A549 (cell line): ENCODE measurements at regions not wholly inside any gene's neighbourhood (a gene's known extent, or its start where the extent isn't known, plus 50 kb on each side); places are given as distances from the start of the nearest gene placed in this dataset.

ENCODE experiments used
- ATAC-seq, 2 experiments: fragments of 200-7000 bp in 1 of 2; fragments of >200 bp in 1 of 2; cut with Nextera tagmentation in 1 of 2; cut with Tn5 transposase in 1 of 2; 3 replicates each; pipeline versions ENCODE4 v1.8.0 to v1.9.1; 2018 to 2020; ENCODE audit warnings: mild to moderate bottlenecking in 1 of 2, moderate library complexity in 1 of 2
- CTCF ChIA-PET: fragments of 300-600 bp; sonication (Branson Sonifier 250); formaldehyde crosslinking; extraction: SDS; loops from one replicate; lab custom pipeline; 2021; ENCODE audit warnings: antibody characterized with exemption, inconsistent platforms; lab: Yijun Ruan, JAX
- POLR2A ChIA-PET: fragments of 350-600 bp; formaldehyde crosslinking; extraction: SDS; loops from one replicate; lab custom pipeline; 2021; ENCODE audit warnings: antibody characterized with exemption, inconsistent platforms; lab: Yijun Ruan, JAX
- DNase-seq, 2 experiments: peaks; one replicate each; pipeline versions ENCODE4 v3.0.0 to v3.0.0-alpha.2; 2011 to 2016; ENCODE audit warnings: low read depth in 1 of 2, low spot score in 1 of 2
- FAIRE-seq: peaks from 2 replicates; lab custom pipeline; 2011; peaks lifted over from hg19 to GRCh38; lab: Jason Lieb, UNC
- H3K27ac ChIP-seq, 2 experiments: fragments of >200 bp; sonication (Bioruptor Twin); formaldehyde crosslinking; 3 replicates each; pipeline ENCODE4 v1.5.1; 2016 to 2017
- H3K4me1 ChIP-seq: fragments of >200 bp; sonication (Bioruptor Twin); formaldehyde crosslinking; 3 replicates; pipeline ENCODE4 v1.6.1; 2016
- H3K4me2 ChIP-seq: fragments of >200 bp; sonication (Bioruptor Twin); formaldehyde crosslinking; 3 replicates; pipeline ENCODE4 v1.6.1; 2016
- H3K4me3 ChIP-seq: fragments of >200 bp; sonication (Bioruptor Twin); formaldehyde crosslinking; 3 replicates; pipeline ENCODE4 v1.5.1; 2016
- H3K9me3 ChIP-seq: fragments of >200 bp; sonication (Bioruptor Twin); formaldehyde crosslinking; 3 replicates; pipeline ENCODE4 v1.6.1; 2016
- BHLHE40 ChIP-seq: IDR thresholded peaks from 2 replicates; pipeline ENCODE4 v1.6.1; 2012; ENCODE audit warnings: low read depth, low read length, inconsistent platforms
- CBX2 ChIP-seq: fragments of 200-600 bp; sonication (generic); IDR thresholded peaks from 2 replicates; pipeline ENCODE4 v1.6.1; 2016; ENCODE audit warnings: low read depth, mild to moderate bottlenecking, borderline replicate concordance
- CBX8 ChIP-seq: fragments of 200-600 bp; sonication (generic); IDR thresholded peaks from 2 replicates; pipeline ENCODE4 v1.6.1; 2016
- CHD2 ChIP-seq: fragments of 150-350 bp; IDR thresholded peaks from 2 replicates; pipeline ENCODE4 v1.6.1; 2014; ENCODE audit warnings: low read length; ENCODE audit not compliant: partially characterized antibody
- EHF ChIP-seq: fragments of 250-450 bp; sonication (Bioruptor Pico); IDR thresholded peaks from 2 replicates; pipeline ENCODE4 v1.5.0; 2020; ENCODE audit warnings: mild to moderate bottlenecking
- EHMT2 ChIP-seq: fragments of 200-600 bp; sonication (generic); IDR thresholded peaks from 2 replicates; pipeline ENCODE4 v1.6.1; 2016; ENCODE audit warnings: antibody characterized with exemption, low read depth, mild to moderate bottlenecking, moderate library complexity
- FOSB ChIP-seq: fragments of 250-450 bp; sonication (Bioruptor Pico); IDR thresholded peaks from 2 replicates; pipeline ENCODE4 v1.5.0; 2020; ENCODE audit warnings: mild to moderate bottlenecking, moderate library complexity
- FOSL2 ChIP-seq, 2 experiments: fragments of 450-650 bp in 1 of 2; fragments of >200 bp in 1 of 2; sonication (Bioruptor Twin) in 1 of 2; formaldehyde crosslinking; IDR thresholded peaks; 2 replicates each; pipeline versions ENCODE4 v1.5.0 to v1.6.1; 2016 to 2020; ENCODE audit warnings: mild to moderate bottlenecking in 1 of 2, moderate library complexity in 1 of 2
- GATA3 ChIP-seq: IDR thresholded peaks from 2 replicates; pipeline ENCODE4 v1.6.1; 2012; ENCODE audit warnings: borderline replicate concordance
- HOXB13 ChIP-seq: fragments of 250-450 bp; sonication (Bioruptor Pico); IDR thresholded peaks from 2 replicates; pipeline ENCODE4 v1.5.0; 2020; ENCODE audit warnings: low read depth, mild to moderate bottlenecking, moderate library complexity
- MAFK ChIP-seq: fragments of 450-650 bp; IDR thresholded peaks from 2 replicates; pipeline ENCODE4 v1.6.1; 2014; ENCODE audit not compliant: partially characterized antibody
- NPAS2 ChIP-seq: fragments of 250-450 bp; sonication (Bioruptor Pico); IDR thresholded peaks from 2 replicates; pipeline ENCODE4 v1.8.0; 2022; ENCODE audit warnings: mild to moderate bottlenecking, moderate library complexity, borderline replicate concordance
- NR3C1 ChIP-seq: fragments of >200 bp; sonication (Bioruptor Twin); formaldehyde crosslinking; IDR thresholded peaks from 3 replicates; pipeline ENCODE4 v1.6.1; 2017
- POLR2AphosphoS2 ChIP-seq: conservative IDR thresholded peaks from 2 replicates; pipeline ENCODE4 v1.6.1; 2012; ENCODE audit warnings: low read length, improper control_type of control experiment, inconsistent platforms
- RAD21 ChIP-seq, 2 experiments: fragments of >200 bp in 1 of 2; sonication (Bioruptor Twin) in 1 of 2; formaldehyde crosslinking in 1 of 2; IDR thresholded peaks in 1 of 2; conservative IDR thresholded peaks in 1 of 2; 2 replicates in 1 of 2; 3 replicates in 1 of 2; pipeline ENCODE4 v1.6.1; 2012 to 2018; ENCODE audit warnings: inconsistent platforms in 1 of 2
- RCOR1 ChIP-seq: fragments of 150-350 bp; IDR thresholded peaks from 2 replicates; pipeline ENCODE4 v1.6.1; 2014; ENCODE audit warnings: antibody characterized with exemption, low read length, low read depth
- SMC3 ChIP-seq: fragments of >200 bp; sonication (Bioruptor Twin); formaldehyde crosslinking; IDR thresholded peaks from 3 replicates; pipeline ENCODE4 v1.6.1; 2018; ENCODE audit warnings: inconsistent platforms
- WGBS: methylation state at CpG from one replicate; pipeline ENCODE4 v1.1.6; 2017; ENCODE audit errors: missing lambda C conversion rate; 5-methylcytosine and 5-hydroxymethylcytosine counted together
- TF ChIP-seq, protein P1 (sequence below): IDR thresholded peaks from 2 replicates; pipeline ENCODE4 v1.6.1; 2012; ENCODE audit warnings: low read depth, borderline replicate concordance
- TF ChIP-seq, protein P2 (sequence below): fragments of >200 bp; sonication (Bioruptor Twin); formaldehyde crosslinking; IDR thresholded peaks from 2 replicates; pipeline ENCODE4 v1.6.1; 2016
- TF ChIP-seq, protein P3 (sequence below): fragments of 150-350 bp; IDR thresholded peaks from 2 replicates; pipeline ENCODE4 v1.6.1; 2014; ENCODE audit warnings: low read depth, mild to moderate bottlenecking, low read length
- TF ChIP-seq, protein P4 (sequence below): IDR thresholded peaks from 2 replicates; pipeline ENCODE4 v1.6.1; 2012
- TF ChIP-seq, protein P5 (sequence below): fragments of 250-450 bp; sonication (Bioruptor Pico); IDR thresholded peaks from 2 replicates; pipeline ENCODE4 v1.5.0; 2020; ENCODE audit warnings: low read depth, mild to moderate bottlenecking, moderate library complexity
- TF ChIP-seq, protein P6 (sequence below): IDR thresholded peaks from 2 replicates; pipeline ENCODE4 v1.6.1; 2012

DNA sequence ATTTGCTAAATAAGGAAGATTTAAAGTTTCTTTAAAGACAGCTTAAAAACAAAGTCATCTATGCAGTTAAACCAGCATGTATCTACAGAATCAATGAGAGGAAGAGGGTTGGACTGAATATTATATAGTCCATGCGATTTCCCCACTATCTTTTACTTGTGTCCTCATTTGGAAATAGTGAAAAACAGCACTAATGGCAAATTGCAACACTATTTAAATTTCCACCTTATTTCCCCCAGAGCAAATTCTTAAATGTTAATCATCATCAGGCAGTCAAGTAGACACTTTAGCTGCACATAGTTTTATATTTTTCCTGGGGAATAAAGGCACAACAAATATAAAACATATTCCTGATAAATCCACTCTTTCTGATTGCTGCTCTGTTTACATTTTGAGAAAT, 114.6 kb downstream of the LCA5 start (continued):
- no peak for TF ChIP-seq SMC3
- TF ChIP-seq HOXB13 = no peak
- no peak for TF ChIP-seq EHF (CRISPR knock-in tag)
- no peak for TF ChIP-seq NPAS2 (CRISPR knock-in tag)
- TF ChIP-seq, protein P1, sequence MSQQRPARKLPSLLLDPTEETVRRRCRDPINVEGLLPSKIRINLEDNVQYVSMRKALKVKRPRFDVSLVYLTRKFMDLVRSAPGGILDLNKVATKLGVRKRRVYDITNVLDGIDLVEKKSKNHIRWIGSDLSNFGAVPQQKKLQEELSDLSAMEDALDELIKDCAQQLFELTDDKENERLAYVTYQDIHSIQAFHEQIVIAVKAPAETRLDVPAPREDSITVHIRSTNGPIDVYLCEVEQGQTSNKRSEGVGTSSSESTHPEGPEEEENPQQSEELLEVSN = no peak

DNA sequence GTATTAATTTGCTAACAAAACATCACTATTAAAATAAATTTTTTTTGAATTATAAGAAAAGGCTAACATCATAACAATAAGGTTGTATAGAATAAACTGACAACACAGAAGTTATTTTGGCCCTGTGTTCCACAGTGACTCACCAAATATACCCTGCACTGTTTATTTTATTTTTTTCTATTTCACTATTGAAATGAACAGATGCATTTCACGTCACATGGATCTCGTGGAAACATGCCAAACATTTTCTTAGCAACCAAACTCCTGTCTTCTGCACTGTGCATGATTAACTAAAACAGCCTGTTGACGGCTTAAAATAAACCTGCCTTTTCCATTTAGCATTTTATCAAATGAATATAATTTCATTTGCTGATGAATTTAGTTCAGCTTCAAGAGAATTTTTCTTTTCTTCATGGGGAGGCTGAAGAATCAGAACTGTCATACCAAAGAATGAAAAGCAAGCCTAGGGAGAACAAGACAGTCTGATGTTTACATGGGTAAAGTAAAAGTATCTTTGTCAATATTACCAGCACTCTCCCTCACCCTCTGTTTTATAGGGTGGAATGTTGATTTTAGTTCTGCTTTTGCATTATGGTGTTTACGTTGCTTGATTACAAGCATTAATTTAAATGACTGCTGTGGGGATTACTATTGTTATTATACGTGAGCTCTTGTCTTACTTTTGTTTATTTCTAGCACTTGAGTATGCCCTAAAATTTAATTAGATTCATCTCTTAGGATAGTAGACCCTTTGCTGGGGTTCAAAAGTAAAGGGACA, 115.3 kb downstream of the LCA5 start:
- ChIA-PET POLR2A (no interaction called here), CTCF (interaction anchor here (1.3 kb wide), 1 partner anchor 8 kb away, joined by 3 read pairs; no protein-coding TSS in a partner anchor)
- H3K4me1 ChIP-seq = peaks cover 15% of the 10 kb centered on the region; the same call in 2 of the 3 replicates
- H3K4me3 ChIP-seq = no peak overlapping the region
- FAIRE-seq = no peak
- no peaks in the 10 kb centered on the region for H3K9me3 ChIP-seq
- no peak overlapping the region for H3K27ac ChIP-seq
- ATAC-seq = peak; percentile 52 to 62; a peak in 5 of 6 replicates
- DNase-seq = peak; percentile 1 to 63
- no peak for TF ChIP-seq BHLHE40
- TF ChIP-seq FOSL2 (IDR thresholded peaks at IDR 0.05) = no peak
- peak; percentile 31; the same call in 1 of the 2 replicates for TF ChIP-seq FOSL2 (CRISPR knock-in tag; IDR thresholded peaks at IDR 0.05)
- H3K4me2 ChIP-seq = peak overlapping the region; percentile 59
- 10% methylated on average over 5 of the region's 5 CpGs for WGBS

DNA sequence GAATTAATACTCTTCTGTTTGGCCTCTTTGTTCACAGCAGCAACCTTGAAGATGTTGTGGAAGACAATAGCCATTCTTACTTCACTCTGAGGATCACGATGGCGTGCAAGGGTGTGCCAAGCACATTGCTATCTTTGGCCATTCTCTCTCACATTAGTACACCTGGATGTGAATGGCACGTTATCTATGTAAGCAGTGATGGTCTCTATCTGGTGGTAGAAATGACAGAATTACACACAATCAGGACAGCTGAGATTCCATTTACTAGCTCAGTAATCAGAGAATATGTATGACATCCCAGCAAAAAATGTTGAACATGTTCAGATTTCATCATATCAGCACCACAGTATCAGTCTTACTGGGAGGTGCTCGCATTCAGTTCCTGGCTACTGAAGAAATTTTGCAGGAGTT, 116.2 kb downstream of the LCA5 start:
- 94% methylated on average over 4 of the region's 4 CpGs for WGBS
- Histone ChIP-seq H3K4me2 (peak overlapping the region; percentile 59; the same call in 2 of the 3 replicates), H3K4me1 (peaks cover 15% of the 10 kb centered on the region; the same call in 2 of the 3 replicates), H3K9me3 (no peaks in the 10 kb centered on the region), H3K27ac (no peak overlapping the region), H3K4me3 (no peak overlapping the region)
- DNase-seq (no peak), ATAC-seq (no peak), FAIRE-seq (no peak)
- CTCF ChIA-PET = interaction anchor here (1.3 kb wide), 1 partner anchor 9 kb away, joined by 3 read pairs; no protein-coding TSS in a partner anchor
- POLR2A ChIA-PET = no interaction called here
- TF ChIP-seq, protein P2, sequence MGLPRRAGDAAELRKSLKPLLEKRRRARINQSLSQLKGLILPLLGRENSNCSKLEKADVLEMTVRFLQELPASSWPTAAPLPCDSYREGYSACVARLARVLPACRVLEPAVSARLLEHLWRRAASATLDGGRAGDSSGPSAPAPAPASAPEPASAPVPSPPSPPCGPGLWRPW = no peak
- TF ChIP-seq RAD21 (conservative IDR thresholded peaks at IDR 0.05 in 1 of 2, IDR thresholded peaks at IDR 0.05 in 1 of 2) = no peak
- TF ChIP-seq MAFK = no peak
- no peak for TF ChIP-seq CHD2
- TF ChIP-seq, protein P3, sequence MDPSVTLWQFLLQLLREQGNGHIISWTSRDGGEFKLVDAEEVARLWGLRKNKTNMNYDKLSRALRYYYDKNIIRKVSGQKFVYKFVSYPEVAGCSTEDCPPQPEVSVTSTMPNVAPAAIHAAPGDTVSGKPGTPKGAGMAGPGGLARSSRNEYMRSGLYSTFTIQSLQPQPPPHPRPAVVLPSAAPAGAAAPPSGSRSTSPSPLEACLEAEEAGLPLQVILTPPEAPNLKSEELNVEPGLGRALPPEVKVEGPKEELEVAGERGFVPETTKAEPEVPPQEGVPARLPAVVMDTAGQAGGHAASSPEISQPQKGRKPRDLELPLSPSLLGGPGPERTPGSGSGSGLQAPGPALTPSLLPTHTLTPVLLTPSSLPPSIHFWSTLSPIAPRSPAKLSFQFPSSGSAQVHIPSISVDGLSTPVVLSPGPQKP = no peak
- no peak for TF ChIP-seq HOXB13
- no peak for TF ChIP-seq CBX8

DNA sequence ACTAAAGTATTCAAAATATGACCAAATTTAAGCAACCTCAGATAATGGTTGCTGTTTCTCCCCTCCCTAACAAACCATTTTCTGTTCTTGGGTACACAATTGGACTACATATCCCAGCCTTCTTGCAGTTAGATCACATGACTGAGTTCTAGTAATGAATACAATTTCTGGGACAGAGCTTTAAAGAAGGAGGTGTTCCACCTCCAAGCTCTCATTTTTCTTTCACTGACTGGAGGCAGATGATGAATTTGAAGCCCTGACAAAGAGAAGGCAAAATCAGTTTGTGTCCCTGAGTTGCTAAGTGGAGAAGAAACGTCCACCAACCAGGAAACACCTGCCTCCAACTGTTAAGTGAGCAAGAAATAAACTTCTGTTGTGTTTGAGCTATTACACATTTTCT, 117.2 kb downstream of the LCA5 start:
- FAIRE-seq = no peak
- no peak for TF ChIP-seq GATA3
- TF ChIP-seq, all 56 proteins: peak for 0
- DNase-seq (no peak), ATAC-seq (no peak)
- peaks cover 15% of the 10 kb centered on the region; the same call in 2 of the 3 replicates for H3K4me1 ChIP-seq
- no peak overlapping the region for H3K4me3 ChIP-seq
- H3K9me3 ChIP-seq = no peaks in the 10 kb centered on the region
- CTCF ChIA-PET = no interaction called here
- H3K4me2 ChIP-seq = 0 out of 3 replicates have a peak overlapping the region, but pooled peaks have one; percentile 8
- 0% methylated on average over 1 of the region's 1 CpG for WGBS
- no peak overlapping the region for H3K27ac ChIP-seq
- POLR2A ChIA-PET = no interaction called here

DNA sequence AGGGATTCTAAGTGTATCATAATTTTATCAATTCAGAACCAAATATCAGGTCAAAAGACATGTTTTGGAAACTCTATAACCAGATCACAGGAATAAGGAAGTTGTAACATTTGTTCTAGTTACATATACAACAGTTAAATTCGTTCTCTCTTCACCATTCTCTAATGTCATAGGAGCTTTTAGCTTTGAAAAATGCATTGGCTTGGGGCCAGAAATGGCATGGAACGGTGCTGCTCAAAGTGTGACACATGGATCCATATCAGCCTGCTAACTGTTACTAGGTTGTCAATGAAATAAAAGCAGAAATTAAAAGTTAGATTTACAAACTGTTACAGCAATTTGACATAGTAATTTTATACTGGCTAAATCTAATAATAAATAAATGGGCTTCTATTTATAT, 120.3 kb downstream of the LCA5 start:
- TF ChIP-seq RCOR1 = no peak
- no peak for TF ChIP-seq POLR2AphosphoS2
- no peak for TF ChIP-seq EHMT2
- no peak for TF ChIP-seq NR3C1
- TF ChIP-seq, protein P4, sequence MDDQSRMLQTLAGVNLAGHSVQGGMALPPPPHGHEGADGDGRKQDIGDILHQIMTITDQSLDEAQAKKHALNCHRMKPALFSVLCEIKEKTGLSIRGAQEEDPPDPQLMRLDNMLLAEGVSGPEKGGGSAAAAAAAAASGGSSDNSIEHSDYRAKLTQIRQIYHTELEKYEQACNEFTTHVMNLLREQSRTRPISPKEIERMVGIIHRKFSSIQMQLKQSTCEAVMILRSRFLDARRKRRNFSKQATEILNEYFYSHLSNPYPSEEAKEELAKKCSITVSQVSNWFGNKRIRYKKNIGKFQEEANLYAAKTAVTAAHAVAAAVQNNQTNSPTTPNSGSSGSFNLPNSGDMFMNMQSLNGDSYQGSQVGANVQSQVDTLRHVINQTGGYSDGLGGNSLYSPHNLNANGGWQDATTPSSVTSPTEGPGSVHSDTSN = no peak
- TF ChIP-seq, protein P5, sequence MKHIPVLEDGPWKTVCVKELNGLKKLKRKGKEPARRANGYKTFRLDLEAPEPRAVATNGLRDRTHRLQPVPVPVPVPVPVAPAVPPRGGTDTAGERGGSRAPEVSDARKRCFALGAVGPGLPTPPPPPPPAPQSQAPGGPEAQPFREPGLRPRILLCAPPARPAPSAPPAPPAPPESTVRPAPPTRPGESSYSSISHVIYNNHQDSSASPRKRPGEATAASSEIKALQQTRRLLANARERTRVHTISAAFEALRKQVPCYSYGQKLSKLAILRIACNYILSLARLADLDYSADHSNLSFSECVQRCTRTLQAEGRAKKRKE (CRISPR knock-in tag) = no peak
- TF ChIP-seq CBX2 = no peak
- no peak for TF ChIP-seq FOSB
- TF ChIP-seq, protein P6, sequence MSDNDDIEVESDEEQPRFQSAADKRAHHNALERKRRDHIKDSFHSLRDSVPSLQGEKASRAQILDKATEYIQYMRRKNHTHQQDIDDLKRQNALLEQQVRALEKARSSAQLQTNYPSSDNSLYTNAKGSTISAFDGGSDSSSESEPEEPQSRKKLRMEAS = no peak
- FAIRE-seq (no peak), ATAC-seq (no peak), DNase-seq (no peak)
- POLR2A ChIA-PET = no interaction called here
- 47% methylated on average over 2 of the region's 2 CpGs for WGBS
- Histone ChIP-seq H3K9me3 (no peaks in the 10 kb centered on the region), H3K27ac (no peak overlapping the region), H3K4me3 (no peak overlapping the region), H3K4me1 (peaks cover 15% of the 10 kb centered on the region; the same call in 2 of the 3 replicates), H3K4me2 (no peak overlapping the region)
- CTCF ChIA-PET = interaction anchor here (0.6 kb wide), 1 partner anchor 31 kb away, joined by 3 read pairs; no protein-coding TSS in a partner anchor
